Adrenal gland (tissue), 9 donors: ENCODE measurements at regions not wholly inside any gene's neighbourhood (a gene's known extent, or its start where the extent isn't known, plus 50 kb on each side); places are given as distances from the start of the nearest gene placed in this dataset.

Experiments used
- DNase-seq, 7 donors: peaks; one replicate each; pipeline ENCODE4 v3.0.0-alpha.2; 2019 to 2020
- H3K27ac ChIP-seq, 5 donors: fragments of 200-600 bp; sonication (generic) in 4 of 5; 1 replicate in 3 of 5; 2 replicates in 2 of 5; pipeline versions ENCODE4 v1.5.1 to v1.8.0; 2016 to 2020; ENCODE audit warnings: mild to moderate bottlenecking in 1 of 5
- H3K27me3 ChIP-seq: fragments of 200-600 bp; 2 replicates; pipeline ENCODE4 v1.8.0; 2021
- H3K36me3 ChIP-seq, 2 donors: fragments of 200-600 bp; replicated peaks in 1 of 2; 1 replicate in 1 of 2; 2 replicates in 1 of 2; pipeline versions ENCODE4 v1.5.1 to v1.8.0; 2018 to 2022
- H3K4me1 ChIP-seq, 2 donors: fragments of 200-600 bp; replicated peaks in 1 of 2; 1 replicate in 1 of 2; 2 replicates in 1 of 2; pipeline versions ENCODE4 v1.5.1 to v1.8.0; 2018 to 2021
- H3K4me3 ChIP-seq, 4 donors: fragments of 200-600 bp; sonication (generic) in 3 of 4; one replicate each; pipeline ENCODE4 v1.5.1; 2016 to 2018
- H3K9me3 ChIP-seq, 3 donors: fragments of 200-600 bp; sonication (generic) in 1 of 3; replicated peaks in 1 of 3; 1 replicate in 2 of 3; 2 replicates in 1 of 3; pipeline versions ENCODE4 v1.5.1 to v1.8.0; 2016 to 2021
- POLR2A ChIP-seq, 2 donors: fragments of 450-650 bp; IDR thresholded peaks; one replicate each; pipeline ENCODE4 v1.6.1; 2017; ENCODE audit warnings: antibody characterized with exemption in 2 of 2, mild to moderate bottlenecking in 2 of 2, moderate library complexity in 1 of 2
- WGBS, 4 donors: extraction: QIAGEN DNeasy Blood & Tissue Kit in 2 of 4; methylation state at CpG; one replicate each; pipeline versions ENCODE4 v1.1.5 to v1.1.7; 2013 to 2017; 5-methylcytosine and 5-hydroxymethylcytosine counted together
- intact Hi-C, 2 donors: fragments of 100-400 bp; cut with DNase I; formaldehyde crosslinking; loops; one replicate each; pipeline versions ENCODE4 v1.14.1 to v1.15.0; 2022 to 2023
- TF ChIP-seq, protein P1 (sequence below), 6 experiments: fragments of 450-650 bp in 4 of 6; fragments of 200-600 bp in 2 of 6; sonication (generic) in 1 of 6; IDR thresholded peaks; 1 replicate in 5 of 6; 2 replicates in 1 of 6; pipeline versions ENCODE4 v1.5.1 to v1.8.0; 2016 to 2021; ENCODE audit warnings: antibody characterized with exemption in 6 of 6, mild to moderate bottlenecking in 2 of 6, moderate library complexity in 1 of 6
- donor health status: healthy with polysubstance abuse.
- donor health status: Bipolar disorder and iron deficiency.
- donor health status: DM: yes; HTN: yes; CAD: no.
- donor health status: DM: no; HTN: no; CAD: no.
- donor health status: DM: no; HTN: no; CAD: no.

GRCh38 chr10:21144047-21144446 lies 246.9 kb upstream of the NEBL start:
- H3K36me3 ChIP-seq: no peaks in the 10 kb centered on the region
- intact Hi-C loops: no loop called here

GRCh38 chr10:21141946-21142492 lies 244.9 kb upstream of the NEBL start:
- 82 to 91% (median 90%) methylated on average over 2 of the region's 2 CpGs for WGBS, 4 donors
- intact Hi-C loops: no loop called here
- no peaks in the 10 kb centered on the region for H3K4me1 ChIP-seq
- no peak for TF ChIP-seq POLR2A (IDR thresholded peaks at IDR 0.05)
- TF ChIP-seq, protein P1, sequence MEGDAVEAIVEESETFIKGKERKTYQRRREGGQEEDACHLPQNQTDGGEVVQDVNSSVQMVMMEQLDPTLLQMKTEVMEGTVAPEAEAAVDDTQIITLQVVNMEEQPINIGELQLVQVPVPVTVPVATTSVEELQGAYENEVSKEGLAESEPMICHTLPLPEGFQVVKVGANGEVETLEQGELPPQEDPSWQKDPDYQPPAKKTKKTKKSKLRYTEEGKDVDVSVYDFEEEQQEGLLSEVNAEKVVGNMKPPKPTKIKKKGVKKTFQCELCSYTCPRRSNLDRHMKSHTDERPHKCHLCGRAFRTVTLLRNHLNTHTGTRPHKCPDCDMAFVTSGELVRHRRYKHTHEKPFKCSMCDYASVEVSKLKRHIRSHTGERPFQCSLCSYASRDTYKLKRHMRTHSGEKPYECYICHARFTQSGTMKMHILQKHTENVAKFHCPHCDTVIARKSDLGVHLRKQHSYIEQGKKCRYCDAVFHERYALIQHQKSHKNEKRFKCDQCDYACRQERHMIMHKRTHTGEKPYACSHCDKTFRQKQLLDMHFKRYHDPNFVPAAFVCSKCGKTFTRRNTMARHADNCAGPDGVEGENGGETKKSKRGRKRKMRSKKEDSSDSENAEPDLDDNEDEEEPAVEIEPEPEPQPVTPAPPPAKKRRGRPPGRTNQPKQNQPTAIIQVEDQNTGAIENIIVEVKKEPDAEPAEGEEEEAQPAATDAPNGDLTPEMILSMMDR (IDR thresholded peaks at IDR 0.05): no peak
- no peaks in the 10 kb centered on the region for H3K9me3 ChIP-seq
- no peak overlapping the region for H3K4me3 ChIP-seq
- DNase-seq: no peak
- no peaks in the 10 kb centered on the region for H3K36me3 ChIP-seq
- no peaks in the 10 kb centered on the region for H3K27me3 ChIP-seq
- H3K27ac ChIP-seq: no peak overlapping the region

More at GRCh38 chr10:21144047-21144446, 246.9 kb upstream of the NEBL start:
- WGBS, 4 donors: 85 to 94% (median 91%) methylated on average over 3 of the region's 3 CpGs
- H3K4me1 ChIP-seq: no peaks in the 10 kb centered on the region
- H3K27ac ChIP-seq: no peak overlapping the region
- no peaks in the 10 kb centered on the region for H3K27me3 ChIP-seq
- no peak overlapping the region for H3K4me3 ChIP-seq
- no peaks in the 10 kb centered on the region for H3K9me3 ChIP-seq
- DNase-seq: no peak
- no peak for TF ChIP-seq POLR2A (IDR thresholded peaks at IDR 0.05)
- TF ChIP-seq, protein P1 (IDR thresholded peaks at IDR 0.05): no peak

- Histone ChIP-seq H3K27me3 (no peaks in the 10 kb centered on the region), H3K4me1 (no peaks in the 10 kb centered on the region), H3K36me3 (no peaks in the 10 kb centered on the region), H3K4me3 (no peak overlapping the region), H3K9me3 (no peaks in the 10 kb centered on the region), H3K27ac (no peak overlapping the region)
- 64 to 76% (median 69%) methylated on average over 6 of the region's 6 CpGs for WGBS, 4 donors
- TF ChIP-seq POLR2A (IDR thresholded peaks at IDR 0.05): no peak
- TF ChIP-seq, protein P1 (IDR thresholded peaks at IDR 0.05): no peak
- intact Hi-C loops: no loop called here
- DNase-seq: no peak
Measured at GRCh38 chr10:21138769-21139340, 241.7 kb upstream of the NEBL start.

- TF ChIP-seq, protein P1 (IDR thresholded peaks at IDR 0.05): no peak
- TF ChIP-seq POLR2A (IDR thresholded peaks at IDR 0.05): no peak
- DNase-seq: no peak
- Histone ChIP-seq H3K4me3 (no peak overlapping the region), H3K27ac (no peak overlapping the region), H3K27me3 (no peaks in the 10 kb centered on the region), H3K4me1 (no peaks in the 10 kb centered on the region), H3K9me3 (no peaks in the 10 kb centered on the region), H3K36me3 (no peaks in the 10 kb centered on the region)
- WGBS, 4 donors: 73 to 81% (median 75%) methylated on average over 10 of the region's 10 CpGs
- intact Hi-C loops: no loop called here
Measured at GRCh38 chr10:21135023-21135931, 238.2 kb upstream of the NEBL start.
